Activated T-cell treated with anti-CD3 and anti-CD28 coated beads for 1 hour (primary cell): ENCODE measurements at regions not wholly inside any gene's neighbourhood (a gene's known extent, or its start where the extent isn't known, plus 50 kb on each side); places are given as distances from the start of the nearest gene placed in this dataset.

Experiments used
- DNase-seq: peaks from one replicate; pipeline ENCODE4 v3.0.0-alpha.2; 2020; ENCODE audit warnings: low read depth

DNA sequence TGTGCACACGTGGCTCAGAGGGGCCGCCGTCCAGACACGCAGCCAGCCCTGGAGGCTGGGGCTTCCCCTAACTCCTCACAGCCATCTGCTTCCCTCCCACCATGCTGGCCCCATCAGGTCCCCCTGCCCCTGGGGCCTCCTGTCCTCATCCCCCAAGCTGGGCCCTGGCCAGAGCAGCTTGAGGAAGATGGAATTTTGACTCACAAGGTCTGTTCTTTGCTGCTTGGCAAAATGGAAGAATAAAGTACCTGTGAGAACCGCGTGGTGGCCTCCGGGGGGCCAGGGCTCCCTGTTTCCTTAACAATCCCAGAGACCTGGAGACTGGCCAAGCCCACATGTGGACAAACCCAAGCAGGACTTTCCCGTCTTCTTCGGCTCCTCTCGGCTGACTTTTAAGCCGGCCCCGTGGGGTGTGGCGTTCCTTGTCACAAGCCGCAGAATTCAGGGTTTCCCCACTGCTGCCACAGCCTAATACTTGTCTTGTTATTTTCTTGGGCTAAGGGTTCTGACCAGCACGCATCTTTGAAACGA lies 872.8 kb downstream of the BRD1 start:
- DNase-seq: no peak

DNA sequence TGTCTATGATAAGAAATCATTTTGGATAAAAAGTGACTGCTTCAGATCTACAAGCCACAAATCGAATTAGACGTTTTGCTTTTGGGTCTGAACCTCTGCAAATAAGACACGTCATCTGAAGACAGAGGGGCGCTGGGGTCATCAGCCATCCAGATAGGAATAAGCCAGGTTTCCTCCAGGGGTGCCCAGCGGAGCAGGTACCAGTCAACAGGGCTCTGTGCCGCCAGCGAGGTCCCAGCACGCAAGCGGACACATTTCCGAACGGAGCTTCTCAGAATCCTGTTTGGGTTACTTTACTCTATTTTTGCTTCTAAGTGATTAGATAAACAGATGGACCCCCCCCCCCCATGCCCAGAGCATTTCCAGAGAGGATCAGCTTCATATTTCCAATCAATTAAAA lies 873.8 kb downstream of the BRD1 start:
- no peak for DNase-seq

DNA sequence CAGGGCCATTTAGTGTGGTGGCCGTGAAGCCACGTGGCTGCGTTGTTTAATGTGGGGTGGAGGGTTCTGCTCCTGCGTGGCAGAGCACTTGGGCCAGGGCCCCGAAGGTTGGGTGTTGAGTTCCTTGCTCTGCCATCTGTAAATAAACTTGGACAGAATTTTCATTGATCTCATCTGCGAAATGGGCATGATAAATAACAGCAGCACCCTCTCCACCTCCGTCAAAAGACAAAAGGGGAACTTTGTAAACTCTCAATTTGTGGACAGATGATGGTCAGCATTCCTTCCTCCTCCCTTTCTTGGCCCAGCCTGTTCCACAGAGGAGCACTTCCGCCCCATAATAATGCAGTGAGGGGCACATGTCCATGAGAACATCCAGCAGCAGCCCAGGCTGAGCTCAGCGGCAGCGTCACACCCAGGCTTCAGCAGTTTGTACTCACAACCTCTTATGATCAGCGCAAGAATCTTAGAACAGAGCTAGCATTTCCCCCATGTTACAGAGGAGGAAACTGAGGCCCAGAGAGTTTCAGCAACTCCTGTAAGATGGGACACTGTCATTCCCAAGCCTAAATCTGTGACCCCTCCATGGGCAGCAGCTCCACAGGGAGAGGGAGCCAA lies 874.5 kb downstream of the BRD1 start:
- no peak for DNase-seq

DNA sequence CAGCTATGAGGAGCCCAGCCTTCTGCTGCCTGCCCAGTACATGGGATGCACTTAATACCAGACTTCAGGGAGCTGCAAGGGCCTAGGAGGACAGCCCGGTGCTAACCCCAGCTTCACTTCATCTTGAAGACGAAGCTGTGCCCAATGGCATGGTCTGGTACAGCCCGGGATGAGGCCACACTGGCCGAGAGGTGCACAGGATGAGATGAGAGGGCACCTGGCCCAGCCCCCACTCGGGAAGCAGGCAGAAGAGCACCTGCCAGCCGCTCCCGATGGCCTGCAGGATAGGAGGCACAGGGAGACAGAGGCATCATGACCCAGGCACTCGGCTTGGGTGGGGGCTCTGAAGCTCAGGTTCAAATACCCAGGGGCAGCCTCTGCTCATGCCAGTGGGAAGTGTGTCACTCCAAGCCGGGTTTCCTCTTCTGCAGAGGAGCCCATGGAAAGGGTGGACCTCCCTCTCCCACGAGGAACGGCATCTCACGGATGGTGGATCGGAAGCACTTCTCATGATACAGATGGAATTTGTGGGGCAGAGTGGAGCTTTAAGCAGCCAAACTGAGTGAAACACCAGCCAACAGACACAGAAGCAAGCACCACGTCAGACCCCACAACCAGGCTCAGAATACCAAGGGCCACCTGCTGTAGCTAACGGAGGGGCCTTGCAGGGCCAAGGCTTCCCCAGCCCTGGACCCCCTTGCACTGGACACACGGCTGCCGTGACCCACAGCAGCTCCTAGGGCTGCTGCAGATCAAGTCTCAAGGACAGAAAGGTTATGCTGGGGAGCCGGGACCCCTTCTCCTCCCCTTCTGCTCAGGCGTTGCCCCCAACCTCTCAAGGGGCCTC lies 875.2 kb downstream of the BRD1 start:
- no peak for DNase-seq

DNA sequence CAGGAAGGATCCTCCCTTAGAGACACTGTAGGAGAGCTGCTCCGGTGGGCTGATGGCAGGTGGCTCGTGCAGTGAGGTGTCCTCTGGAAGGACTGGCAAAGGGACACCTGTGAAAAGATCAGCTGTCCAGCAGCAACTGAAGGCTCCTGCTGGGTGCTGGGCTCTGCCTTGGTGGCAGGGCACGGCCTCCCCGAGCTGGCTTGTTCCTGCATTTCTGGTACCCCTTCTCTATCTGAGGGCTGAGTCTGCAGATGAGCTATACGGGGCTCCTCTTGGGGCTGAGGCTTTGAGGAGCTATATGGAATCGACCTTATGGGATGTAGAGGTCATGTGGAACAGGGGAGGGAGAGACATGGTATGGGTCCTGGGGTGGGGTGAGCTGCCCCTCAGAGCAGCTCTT lies 875.8 kb downstream of the BRD1 start:
- no peak for DNase-seq

DNA sequence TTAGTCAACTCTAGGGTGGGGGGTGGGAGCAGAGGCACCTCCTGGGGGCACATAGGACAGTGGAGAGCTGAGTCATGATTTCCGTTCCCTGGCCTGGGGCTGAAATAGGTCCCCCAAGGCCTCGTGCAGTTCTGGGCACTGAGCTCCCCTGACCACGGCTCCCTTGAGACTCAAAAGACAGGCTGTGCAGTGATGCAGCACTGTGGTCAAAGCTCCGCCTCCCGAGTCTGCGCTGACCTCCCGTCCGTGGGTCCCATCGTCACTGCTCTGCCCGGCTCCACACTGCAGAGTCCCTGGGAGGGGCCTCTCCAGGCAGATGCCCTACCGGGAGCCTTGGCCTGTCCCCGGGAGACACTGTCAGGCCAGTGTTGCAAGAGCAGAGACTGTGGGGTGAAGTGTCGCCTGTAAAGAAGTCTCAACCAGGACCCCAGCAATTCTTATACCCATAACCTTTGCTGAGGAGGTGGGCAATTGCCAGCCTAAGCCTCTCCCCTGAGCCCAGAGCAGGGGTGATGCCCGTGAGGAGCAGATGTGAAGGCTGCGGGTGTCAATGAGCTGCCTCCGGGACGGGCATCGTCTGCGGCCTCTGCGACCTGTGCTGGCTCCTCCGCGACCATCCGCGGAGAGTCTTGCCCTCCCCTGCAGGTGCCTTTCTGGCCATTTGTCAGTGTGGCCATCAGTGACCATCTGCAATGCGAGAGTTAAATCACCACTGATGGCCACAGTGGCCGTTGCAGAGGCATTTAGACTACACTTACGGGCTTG lies 877.3 kb downstream of the BRD1 start:
- DNase-seq: no peak

DNA sequence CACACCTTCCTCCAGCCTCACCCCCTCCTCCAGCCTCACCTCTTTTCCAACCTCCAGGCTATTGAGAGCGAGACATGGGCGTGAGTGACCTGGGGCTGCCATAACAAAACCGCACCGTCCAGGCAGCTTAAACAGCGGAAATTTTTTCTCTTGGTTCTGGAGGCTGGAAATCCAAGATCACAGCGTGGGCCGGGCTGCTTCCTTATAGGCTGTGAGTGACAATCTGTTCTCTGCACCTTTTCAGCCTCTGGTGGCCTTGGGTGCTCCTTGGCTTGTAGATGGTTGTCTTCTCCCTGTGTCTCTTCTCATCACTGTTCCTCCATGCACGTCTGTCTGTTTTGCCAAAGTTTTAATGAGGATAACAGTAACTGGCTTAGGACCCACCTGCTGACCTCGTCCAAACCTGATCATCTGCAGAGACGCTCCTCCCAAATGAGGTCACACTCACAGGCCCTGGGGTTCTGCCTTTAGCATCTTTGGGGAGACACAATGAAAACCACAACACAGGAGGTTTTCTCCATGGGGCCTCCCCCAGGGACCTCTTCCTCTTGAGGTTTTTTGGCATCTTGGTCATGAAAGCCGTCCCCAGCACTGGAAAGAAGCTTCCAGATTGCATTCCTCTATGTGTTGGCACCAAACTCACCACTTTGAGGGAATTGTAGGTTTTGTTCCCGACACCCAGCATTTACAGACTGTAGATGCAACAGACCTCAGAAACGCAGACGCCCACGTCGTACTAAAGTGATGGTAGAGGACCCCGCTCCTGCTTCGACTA lies 878.1 kb downstream of the BRD1 start:
- no peak for DNase-seq

DNA sequence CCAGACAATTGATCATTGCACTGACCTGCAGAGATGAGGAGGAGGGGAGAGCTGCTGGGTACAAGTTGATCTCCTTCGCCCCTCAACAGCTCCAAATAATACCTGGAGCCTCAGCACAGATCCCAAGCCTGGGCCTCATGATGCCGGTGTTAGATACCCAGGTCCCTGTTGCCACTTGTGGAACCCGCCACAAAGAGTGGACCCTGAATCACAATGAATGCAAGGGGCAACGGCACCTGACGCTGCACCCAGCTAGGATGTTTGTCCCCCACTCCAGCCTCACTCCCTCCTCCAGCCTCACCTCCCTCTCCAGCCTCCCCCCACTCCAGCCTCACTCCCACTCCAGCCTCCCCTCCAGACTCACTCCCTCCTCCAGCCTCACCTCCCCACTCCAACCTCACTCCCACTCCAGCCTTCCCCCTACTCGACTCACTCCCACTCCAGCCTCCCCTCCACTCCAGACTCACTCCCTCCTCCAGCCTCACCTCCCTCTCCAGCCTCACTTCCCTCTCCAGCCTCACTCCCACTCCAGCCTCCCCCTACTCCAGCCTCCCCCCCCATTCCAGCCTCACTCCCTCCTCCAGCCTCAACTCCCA lies 879.0 kb downstream of the BRD1 start:
- no peak for DNase-seq

DNA sequence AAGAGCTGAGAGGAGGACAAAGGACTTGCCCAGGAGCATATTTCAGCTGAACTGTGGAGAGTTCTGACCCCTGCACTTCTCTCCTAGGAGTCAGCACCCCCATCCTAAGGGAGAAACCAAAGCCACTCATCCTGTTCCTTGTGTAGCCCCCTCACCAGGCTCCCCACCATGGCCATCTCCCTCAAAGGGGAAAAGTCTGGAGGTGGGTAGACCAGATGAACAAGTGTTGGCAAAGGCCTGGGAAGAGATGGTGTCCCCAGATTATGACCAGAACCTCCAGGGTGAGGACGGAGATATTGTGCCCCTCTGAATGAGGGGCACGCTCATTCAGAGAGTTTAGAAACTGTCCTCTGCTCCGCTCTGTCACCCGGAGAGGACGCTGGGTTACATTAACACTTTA lies 880.0 kb downstream of the BRD1 start:
- no peak for DNase-seq

DNA sequence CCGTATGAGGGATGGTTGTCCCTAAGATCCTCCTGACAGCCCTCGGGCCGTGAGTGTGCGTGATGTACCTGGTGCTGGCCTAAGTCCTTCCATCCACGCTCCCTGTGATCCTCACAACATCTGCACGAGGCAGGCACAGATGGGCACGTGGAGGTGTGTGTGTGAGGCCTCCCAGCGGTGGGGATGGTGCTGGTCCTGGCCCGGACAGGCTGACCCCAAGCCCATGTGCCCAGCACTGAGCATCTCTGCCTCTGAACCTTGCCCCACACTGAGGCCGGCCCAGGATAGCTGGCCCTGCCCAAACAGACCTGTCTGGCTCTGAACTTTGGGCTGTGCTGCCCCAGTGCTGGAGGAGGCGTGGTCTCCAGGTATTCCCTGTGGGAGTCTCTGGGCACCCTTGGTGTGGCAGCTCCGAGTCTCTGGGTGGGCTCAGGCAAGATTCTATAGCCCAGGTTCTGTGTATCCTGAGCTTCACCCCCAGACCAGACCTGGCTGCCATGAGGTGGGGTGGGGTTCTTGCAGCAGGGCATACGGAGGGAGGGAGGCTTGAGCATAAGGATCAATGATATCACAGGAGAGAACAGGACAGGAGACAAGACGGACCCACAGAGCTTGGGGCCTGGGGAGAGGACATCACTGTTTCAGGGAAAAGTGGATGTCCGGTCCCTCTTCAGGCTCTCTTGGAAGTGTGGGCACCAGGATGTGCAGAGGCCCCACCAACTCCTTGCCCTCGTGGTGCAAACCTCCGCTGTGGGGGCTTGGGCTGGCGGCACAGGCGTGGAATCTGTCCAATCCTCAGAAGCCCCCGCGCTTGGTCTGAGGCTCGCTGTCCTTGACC lies 881.8 kb downstream of the BRD1 start:
- no peak for DNase-seq

DNA sequence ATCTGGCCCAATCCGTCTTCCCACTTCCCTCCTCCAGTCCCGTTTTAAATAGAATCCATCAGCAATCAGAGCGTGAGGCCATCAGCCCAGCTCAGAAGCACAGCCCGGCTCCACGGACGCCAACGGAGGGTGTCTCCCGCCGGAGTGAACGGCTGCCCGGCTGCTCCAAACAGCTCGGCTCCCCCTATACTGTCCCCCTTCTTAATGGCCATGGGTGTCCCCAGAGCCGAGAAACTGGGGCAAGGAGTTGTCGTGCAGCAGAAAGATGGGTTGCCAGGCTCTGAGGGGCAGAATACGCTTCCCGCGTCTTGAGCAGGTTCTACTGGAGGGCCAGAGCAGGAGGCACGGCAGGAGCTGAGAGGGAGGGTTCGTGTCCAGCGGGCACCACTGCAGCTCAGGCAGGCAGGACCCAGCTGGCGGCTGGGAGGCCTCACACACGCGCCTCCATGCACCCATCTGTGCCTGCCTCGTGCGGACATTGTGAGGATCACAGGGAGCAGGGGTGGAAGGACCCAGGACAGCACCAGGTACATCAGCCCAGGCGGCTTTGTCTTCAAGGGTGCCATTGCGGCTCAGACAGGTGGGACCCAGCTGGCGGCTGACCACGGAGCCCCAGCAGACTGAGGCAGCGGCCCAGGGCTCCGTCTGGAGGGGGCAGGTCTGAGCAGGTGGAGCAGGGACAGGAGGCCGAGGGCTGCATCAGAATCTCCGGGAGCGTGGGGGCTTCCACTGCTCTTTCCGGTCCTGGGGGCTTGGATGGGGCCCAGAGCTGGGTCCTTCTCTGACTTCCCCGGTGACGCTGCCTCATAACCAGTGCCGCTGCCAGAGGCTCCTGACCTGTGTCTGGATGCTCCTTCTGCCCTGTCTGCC lies 882.7 kb downstream of the BRD1 start:
- DNase-seq: no peak

DNA sequence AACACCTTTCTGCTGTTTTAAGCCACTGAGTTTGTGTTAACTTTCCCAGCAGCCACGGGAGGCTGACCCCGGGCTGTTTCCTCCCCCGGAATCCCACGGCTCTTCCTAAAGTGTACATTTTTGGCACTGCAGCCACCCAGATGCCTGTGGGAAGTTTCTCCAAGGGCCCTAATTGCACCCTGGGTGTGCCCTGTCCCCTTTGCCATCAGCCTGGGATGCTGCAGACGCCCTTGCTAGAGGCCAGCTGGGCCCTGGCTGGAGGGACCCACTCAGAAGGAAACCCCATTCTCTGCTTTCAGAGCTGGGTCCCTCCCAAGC lies 883.3 kb downstream of the BRD1 start:
- no peak for DNase-seq

DNA sequence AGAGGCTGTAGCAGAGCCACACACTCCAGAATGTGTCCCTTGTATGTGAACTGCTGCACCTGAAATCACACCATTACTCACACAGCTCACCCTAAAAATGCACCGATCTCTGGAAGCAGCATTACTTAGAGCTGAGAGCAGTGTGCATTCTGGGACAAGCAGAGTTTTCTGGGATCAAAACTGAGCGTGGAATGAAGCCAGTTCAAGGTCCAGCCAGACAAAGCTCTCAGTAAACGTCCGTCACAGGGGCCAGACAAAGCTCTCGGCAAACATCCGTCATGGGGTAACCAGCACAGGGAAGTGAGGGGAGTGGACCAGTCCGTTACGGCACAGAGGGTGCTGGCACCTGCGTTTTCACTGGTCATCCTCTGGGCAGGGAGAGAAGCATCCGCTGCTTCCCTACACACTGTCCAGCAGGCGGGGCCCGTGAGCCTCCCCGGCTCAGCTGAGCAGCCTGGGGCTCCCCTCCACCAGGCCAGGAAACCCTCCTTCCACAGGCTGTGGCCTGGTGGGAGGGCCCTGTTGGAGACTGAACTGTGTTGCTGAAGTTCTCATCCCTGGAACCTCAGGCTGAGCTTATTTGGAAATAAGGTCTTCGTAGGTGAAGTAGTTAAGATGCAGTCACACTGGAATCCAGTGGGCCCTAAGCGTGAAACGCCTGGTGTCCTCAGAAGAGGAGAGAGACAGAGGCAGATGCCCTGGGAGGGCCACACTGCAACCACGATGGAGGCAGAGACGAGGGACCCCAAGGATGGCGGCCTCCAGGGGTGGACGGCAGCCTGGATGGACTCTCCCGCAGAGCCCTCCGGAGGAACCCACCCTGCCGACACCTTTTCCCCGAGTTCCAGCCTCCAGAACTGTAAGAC lies 883.9 kb downstream of the BRD1 start:
- no peak for DNase-seq

DNA sequence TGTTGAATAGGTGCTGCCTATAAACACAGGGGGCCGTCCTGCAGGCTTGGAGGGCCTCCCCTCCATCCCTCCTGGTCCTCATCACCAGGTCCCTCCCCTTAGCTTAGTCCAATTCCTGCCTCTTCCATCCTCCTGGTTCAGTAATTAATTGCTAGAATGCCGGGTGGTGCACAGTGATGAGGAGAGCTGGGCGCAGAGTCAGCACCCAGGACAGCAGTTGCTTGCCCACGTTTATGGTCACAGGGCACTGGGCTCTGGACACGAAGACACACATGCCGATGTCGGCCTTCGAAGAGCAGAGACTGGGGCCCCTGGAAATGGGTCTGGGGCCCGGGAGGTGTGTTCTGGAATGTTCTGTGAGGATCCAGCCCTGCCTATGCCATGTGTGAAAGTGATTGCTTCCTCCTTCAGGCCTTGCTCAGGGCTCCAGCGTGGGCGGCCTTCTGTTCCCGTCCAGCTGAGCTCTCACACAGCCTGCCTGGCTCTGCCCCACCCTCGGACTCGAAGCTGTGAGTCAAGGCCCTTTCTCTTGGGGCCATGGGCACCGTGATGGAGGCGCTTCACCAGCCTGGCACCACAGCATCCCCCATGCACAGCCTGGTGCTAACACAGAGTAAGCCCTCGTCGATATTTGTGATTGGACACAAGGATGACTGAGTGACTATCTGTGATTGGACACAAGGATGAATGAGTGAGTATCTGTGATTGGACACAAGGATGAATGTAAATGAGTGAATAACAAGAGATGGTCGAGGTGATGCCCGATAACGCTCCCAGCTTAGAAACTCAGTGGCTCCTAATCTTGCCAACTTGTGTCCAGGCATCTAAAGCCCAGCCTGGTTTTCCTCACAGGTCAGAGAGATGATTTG lies 884.7 kb downstream of the BRD1 start:
- no peak for DNase-seq

DNA sequence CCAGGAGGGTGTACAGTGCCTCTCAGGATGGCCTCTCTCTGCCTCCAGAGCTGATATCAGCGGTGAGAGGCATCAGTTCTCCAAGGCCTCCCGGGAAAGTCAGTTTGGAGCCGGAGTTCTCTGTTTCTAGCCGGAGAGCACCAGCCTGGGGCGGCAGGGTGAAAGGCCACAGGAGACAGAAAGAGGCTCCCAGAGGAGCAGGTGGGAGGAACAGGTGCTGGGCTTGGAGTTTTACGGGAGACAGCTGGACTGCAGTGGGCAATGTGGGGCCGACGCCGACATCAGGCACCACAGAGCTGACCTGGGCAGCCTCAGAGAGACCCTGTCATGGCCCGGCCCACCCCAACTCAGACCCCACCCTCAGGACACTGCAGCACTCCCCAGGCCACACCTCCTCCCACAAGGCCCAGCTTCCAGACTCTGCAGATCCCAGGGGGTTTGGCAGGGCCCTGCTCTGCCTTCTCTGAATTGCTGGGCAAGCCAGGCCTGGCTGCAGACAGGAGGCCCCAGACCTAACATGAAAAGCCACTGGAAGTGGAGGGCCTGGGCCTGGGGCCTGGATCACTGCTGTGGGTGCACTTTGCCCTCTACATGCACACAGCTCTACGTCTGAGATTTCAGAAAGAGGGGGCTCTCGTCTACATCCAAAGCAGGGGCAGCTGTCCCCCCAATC lies 885.6 kb downstream of the BRD1 start:
- DNase-seq: no peak

DNA sequence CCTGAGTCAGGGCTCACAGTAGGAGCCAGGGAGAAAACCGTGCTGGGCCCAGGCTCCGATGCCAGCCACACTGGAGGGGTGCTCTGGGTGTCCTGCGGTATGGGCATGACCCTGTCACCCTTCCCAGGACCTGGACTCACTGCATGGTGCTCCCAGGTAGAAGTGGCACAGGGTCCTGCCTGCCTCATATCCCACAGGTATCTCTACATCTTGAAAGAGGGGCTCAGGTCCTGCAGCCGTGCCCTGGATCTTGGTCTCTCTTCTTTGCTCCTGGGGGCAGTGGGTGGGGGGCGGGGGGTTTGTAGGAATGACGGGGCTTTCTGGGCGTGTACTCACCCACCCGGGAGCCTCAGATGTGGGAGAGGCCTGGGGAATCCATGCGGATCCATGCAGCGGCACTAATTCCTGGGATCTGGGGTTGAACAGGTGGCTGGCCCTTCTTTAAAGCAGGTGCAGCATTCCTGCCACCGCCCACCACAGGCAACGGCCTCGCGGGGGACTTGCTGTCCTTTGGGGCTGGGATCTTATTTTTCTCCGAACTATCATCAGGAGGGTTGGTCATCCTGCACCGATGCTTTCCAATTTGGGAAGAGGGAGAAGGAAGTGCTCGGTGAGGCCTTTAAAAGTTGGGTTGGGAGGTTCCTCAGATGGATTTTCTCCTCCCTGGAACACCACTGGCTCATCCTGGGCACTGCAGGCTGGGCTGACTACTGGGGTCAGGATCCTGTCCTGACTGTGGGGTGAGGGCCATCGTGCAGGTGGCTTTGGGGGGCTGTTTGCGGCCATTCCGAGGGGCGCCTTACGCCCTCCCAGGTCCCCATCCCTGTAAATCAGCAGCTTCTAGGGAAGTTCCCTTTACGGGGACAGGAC lies 886.4 kb downstream of the BRD1 start:
- DNase-seq: no peak
